IPS-15b (cell line): ENCODE measurements at regions not wholly inside any gene's neighbourhood (a gene's known extent, or its start where the extent isn't known, plus 50 kb on each side); places are given as distances from the start of the nearest gene placed in this dataset.
"Not testable (repeated sequence)": the region's sequence is repeated elsewhere in the genome, so short reads cannot be mapped to it uniquely, and the experiment has no call there.

Experiments
- H3K27me3 ChIP-seq: one replicate; pipeline ENCODE4 v1.6.1; 2013; ENCODE audit warnings: low read length; ENCODE audit not compliant: control insufficient read depth, insufficient read depth
- H3K36me3 ChIP-seq: one replicate; pipeline ENCODE4 v1.6.1; 2013; ENCODE audit warnings: low read length; ENCODE audit not compliant: control insufficient read depth, insufficient read depth
- H3K4me1 ChIP-seq: one replicate; pipeline ENCODE4 v1.6.1; 2013; ENCODE audit warnings: mild to moderate bottlenecking, low read length; ENCODE audit not compliant: control insufficient read depth, insufficient read depth
- H3K4me3 ChIP-seq: one replicate; pipeline ENCODE4 v1.5.1; 2013; ENCODE audit warnings: low read depth, low read length
- H3K9ac ChIP-seq: one replicate; pipeline ENCODE4 v1.6.1; 2013; ENCODE audit warnings: low read depth, mild to moderate bottlenecking, low read length
- H3K9me3 ChIP-seq: one replicate; pipeline ENCODE4 v1.6.1; 2013; ENCODE audit warnings: mild to moderate bottlenecking, low read length; ENCODE audit not compliant: control insufficient read depth, insufficient read depth

GRCh38 chr18:46179306-46179705, 75.1 kb downstream of the HAUS1 start:
- Histone ChIP-seq H3K9me3 (no peaks in the 10 kb centered on the region), H3K4me1 (no peaks in the 10 kb centered on the region), H3K36me3 (no peaks in the 10 kb centered on the region), H3K27me3 (no peaks in the 10 kb centered on the region), H3K4me3 (no peak overlapping the region), H3K9ac (no peak overlapping the region)

DNA sequence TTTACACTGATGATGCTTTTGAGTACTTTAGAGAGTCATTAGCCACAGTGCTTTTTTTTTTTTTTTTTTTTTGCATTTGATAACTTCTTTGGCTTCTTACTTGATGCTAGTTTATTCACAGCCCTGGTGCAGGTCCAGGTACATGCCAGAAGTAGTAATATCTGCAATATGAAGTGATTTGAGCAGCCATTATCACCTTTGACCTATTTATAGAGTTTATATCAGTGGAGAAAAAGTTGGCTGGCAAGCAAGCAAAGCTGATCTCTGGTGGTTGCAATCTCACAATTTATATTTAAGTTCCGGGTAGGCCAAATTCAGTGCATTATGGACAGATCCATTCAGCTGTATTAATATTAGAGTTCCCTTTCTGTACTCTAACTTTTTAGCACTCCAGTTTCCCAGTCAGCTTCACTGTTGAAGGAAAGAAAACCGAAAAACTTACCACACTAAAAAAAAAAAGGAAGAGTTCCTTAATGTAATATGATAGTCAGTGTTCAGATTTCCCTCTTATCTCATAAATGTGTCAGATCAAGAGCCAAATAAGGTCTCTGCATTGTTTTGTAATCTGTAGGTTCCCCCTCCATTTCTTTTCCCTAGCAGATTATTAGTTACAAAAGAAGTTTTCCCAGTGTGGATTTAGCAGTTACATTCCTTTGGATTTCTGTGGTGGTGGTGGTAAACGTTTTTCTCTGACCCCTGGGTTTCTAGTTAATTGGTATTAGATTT, 78.6 kb downstream of the HAUS1 start:
- no peaks in the 10 kb centered on the region for H3K9me3 ChIP-seq
- no peak overlapping the region for H3K9ac ChIP-seq
- H3K27me3 ChIP-seq: no peaks in the 10 kb centered on the region
- H3K4me3 ChIP-seq: no peak overlapping the region
- no peaks in the 10 kb centered on the region for H3K36me3 ChIP-seq
- peaks cover 4% of the 10 kb centered on the region for H3K4me1 ChIP-seq

GRCh38 chr18:46184296-46184695, 80.1 kb downstream of the HAUS1 start:
- H3K36me3 ChIP-seq, H3K9me3 ChIP-seq, H3K27me3 ChIP-seq, H3K9ac ChIP-seq, H3K4me1 ChIP-seq, H3K4me3 ChIP-seq: not testable (repeated sequence)

DNA sequence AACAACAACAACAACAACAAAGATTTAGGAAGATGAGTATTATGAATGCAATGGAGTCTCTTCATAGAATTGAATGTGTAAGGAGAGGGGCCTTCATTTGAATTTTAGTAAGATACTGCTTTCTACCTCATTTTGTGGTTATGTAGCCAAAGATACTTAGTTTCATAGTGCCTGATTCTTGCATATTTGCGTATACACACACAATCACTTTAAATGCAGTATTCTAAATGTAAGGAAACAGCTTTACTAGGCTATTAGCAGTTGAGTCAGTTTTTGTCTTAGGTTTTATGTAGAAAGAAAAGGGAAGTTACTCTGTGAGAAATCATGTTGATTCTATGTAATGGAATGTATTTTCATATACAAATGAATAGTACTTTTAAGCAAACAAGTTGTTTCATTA, 80.5 kb downstream of the HAUS1 start:
- Histone ChIP-seq H3K9me3 (no peaks in the 10 kb centered on the region), H3K4me1 (peaks cover 4% of the 10 kb centered on the region), H3K27me3 (no peaks in the 10 kb centered on the region), H3K36me3 (no peaks in the 10 kb centered on the region), H3K4me3 (no peak overlapping the region), H3K9ac (no peak overlapping the region)

- Histone ChIP-seq H3K4me1 (no peaks in the 10 kb centered on the region), H3K9me3 (no peaks in the 10 kb centered on the region), H3K4me3 (no peak overlapping the region), H3K36me3 (no peaks in the 10 kb centered on the region), H3K9ac (no peak overlapping the region), H3K27me3 (no peaks in the 10 kb centered on the region)
These were observed 86.5 kb downstream of the HAUS1 start for GRCh38 chr18:46190667-46191066.

DNA sequence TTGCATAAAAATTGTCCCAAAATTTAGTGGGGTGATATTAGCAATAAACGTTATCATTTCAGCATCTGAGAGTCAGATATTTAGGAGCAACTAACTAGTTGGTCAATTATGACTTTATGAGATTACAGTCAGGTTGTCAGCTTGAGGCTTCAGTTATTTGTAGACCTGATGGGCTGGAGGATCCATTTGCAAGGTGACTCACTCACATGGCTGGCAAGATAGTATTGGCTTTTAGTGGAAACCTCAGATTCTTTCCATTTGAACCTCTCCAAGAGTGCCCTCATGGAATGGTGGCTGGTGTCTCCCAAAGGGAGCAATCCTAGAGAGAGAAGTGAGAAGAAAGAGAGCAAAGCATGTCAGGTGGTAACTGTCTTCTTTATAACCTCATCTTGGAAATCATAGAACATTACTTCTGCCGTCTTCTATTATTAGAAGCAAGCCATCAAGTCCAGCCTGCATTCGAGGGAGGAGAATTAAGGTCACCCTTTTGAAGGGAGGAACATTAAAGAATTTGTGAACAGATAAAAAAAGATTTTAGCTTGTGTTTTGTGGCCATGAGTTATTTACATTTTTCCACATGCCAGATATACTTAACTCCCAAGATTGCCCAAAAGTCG, 92.5 kb downstream of the HAUS1 start:
- Histone ChIP-seq H3K27me3 (no peaks in the 10 kb centered on the region), H3K4me3 (no peak overlapping the region), H3K9ac (no peak overlapping the region), H3K9me3 (no peaks in the 10 kb centered on the region), H3K36me3 (no peaks in the 10 kb centered on the region), H3K4me1 (no peaks in the 10 kb centered on the region)

- Histone ChIP-seq H3K4me3 (no peak overlapping the region), H3K9me3 (no peaks in the 10 kb centered on the region), H3K36me3 (no peaks in the 10 kb centered on the region), H3K27me3 (no peaks in the 10 kb centered on the region), H3K4me1 (no peaks in the 10 kb centered on the region), H3K9ac (no peak overlapping the region)
These were observed 95.4 kb downstream of the HAUS1 start for GRCh38 chr18:46199515-46200147.

- H3K36me3 ChIP-seq, H3K9ac ChIP-seq, H3K9me3 ChIP-seq, H3K4me3 ChIP-seq, H3K27me3 ChIP-seq, H3K4me1 ChIP-seq: not testable (repeated sequence)
These were observed 96.2 kb downstream of the HAUS1 start for GRCh38 chr18:46200178-46201055.

DNA sequence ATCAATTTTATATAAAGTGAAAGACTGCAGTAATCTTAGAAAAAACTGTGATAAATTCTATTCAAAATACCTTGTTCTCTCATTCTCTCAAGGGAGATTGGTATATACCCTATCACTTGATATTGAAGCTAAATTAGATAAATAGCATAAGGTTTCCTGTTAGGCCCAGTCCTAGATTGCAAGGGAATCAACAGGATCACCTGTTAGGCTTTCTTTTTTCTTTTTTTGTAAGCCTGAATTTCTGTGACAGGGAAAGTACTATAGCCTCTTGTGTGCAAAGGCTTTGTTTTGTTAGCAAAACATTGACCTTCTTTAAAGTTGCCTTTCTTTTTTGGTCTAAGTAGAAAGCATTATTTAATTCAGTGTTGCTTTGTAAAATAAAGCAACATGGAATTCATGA, 100.0 kb downstream of the HAUS1 start:
- no peaks in the 10 kb centered on the region for H3K4me1 ChIP-seq
- no peaks in the 10 kb centered on the region for H3K36me3 ChIP-seq

DNA sequence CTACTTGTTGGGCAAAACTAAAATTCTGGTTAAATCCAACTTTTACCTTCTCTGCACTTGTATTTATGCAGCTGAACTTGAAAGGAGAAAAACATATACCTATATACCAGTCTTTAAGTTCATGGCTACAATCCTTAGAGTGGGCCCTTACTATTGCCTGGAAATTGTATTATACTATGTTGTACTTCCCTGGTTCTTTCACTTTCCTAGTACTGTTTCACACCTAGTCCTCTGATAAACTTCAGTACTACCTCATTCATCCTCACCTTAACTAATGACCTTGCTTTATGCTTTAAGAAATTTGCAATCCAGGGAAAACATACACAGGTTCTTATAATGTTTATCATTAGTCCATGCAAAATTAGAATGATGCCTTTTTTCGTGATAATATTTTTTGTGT, 103.8 kb downstream of the HAUS1 start:
- H3K27me3 ChIP-seq: no peaks in the 10 kb centered on the region
- no peaks in the 10 kb centered on the region for H3K4me1 ChIP-seq
- no peak overlapping the region for H3K9ac ChIP-seq
- H3K4me3 ChIP-seq: no peak overlapping the region
- H3K36me3 ChIP-seq: no peaks in the 10 kb centered on the region
- H3K9me3 ChIP-seq: no peaks in the 10 kb centered on the region

More for the DNA sequence above, 100.0 kb downstream of the HAUS1 start:
- no peak overlapping the region for H3K9ac ChIP-seq
- no peak overlapping the region for H3K4me3 ChIP-seq
- no peaks in the 10 kb centered on the region for H3K27me3 ChIP-seq
- no peaks in the 10 kb centered on the region for H3K9me3 ChIP-seq

DNA sequence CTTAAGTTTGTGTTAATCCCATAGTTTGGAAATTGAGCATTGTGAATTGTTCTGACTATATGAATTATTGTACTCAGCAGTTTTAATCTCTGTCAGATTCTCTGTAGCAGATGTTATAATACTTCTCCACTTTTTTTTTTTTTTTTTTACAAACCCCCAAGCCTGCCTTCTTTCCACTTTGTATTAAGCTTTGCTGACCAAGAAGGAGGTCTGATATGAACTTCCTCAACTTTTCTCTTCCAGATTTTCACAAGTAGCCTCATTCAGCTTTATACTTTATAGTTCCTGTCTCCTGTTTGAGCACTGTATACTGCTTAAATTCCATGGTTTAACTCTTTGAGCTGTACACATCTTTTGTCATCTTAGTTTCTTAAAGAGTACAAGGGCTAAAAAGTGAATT, 105.0 kb downstream of the HAUS1 start:
- H3K4me1 ChIP-seq: no peaks in the 10 kb centered on the region
- no peaks in the 10 kb centered on the region for H3K9me3 ChIP-seq
- no peak overlapping the region for H3K9ac ChIP-seq
- H3K4me3 ChIP-seq: no peak overlapping the region
- H3K36me3 ChIP-seq: no peaks in the 10 kb centered on the region
- H3K27me3 ChIP-seq: no peaks in the 10 kb centered on the region
